ENCODE measurements at regions not wholly inside any gene's neighbourhood (a gene's known extent, or its start where the extent isn't known, plus 50 kb on each side); places are given as distances from the start of the nearest gene placed in this dataset.

GRCh38 chr17:53046781-53047180 is 775.9 kb upstream of the KIF2B start:
- dilution Hi-C loops (cut with HindIII; ENCODE audit: low sequenced_read_pairs, unreplicated experiment) = no loop called here
- Histone ChIP-seq H2BK20ac (ENCODE audit: low read depth, low read length) (no peak overlapping the region), H3K4ac (ENCODE audit: low read depth, low read length) (no peak overlapping the region), H3K27me3 (ENCODE audit: control insufficient read depth, insufficient read depth, low read length) (no peaks in the 10 kb centered on the region), H3K9ac (ENCODE audit: low read depth, low read length) (no peak overlapping the region), H3K27ac (ENCODE audit: insufficient read depth, low read length) (no peak overlapping the region), H2BK15ac (ENCODE audit: low read depth, low read length) (no peak overlapping the region), H3K9me3 (ENCODE audit: control insufficient read depth, insufficient read depth, low read length) (peaks cover 15% of the 10 kb centered on the region), H3K14ac (replicated peaks; ENCODE audit: low read depth, low read length) (no peak overlapping the region), H4K5ac (ENCODE audit: low read depth, low read length) (no peak overlapping the region), H4K20me1 (ENCODE audit: insufficient read depth, low read length) (no peaks in the 10 kb centered on the region), H3K4me3 (ENCODE audit: insufficient read depth, low read depth, low read length) (no peak overlapping the region), H3K9me1 (ENCODE audit: insufficient read depth, low read length) (no peaks in the 10 kb centered on the region), H2BK5ac (ENCODE audit: low read depth, low read length, poor library complexity, severe bottlenecking) (no peak overlapping the region), H2AFZ (replicated peaks; ENCODE audit: low read length, poor library complexity) (no peak overlapping the region), H3K56ac (ENCODE audit: extremely low read depth, insufficient read depth, low read length) (no peak overlapping the region), H4K91ac (ENCODE audit: insufficient read depth, low read depth, low read length) (no peak overlapping the region), H3K4me1 (ENCODE audit: control insufficient read depth, insufficient read depth, low read length) (no peaks in the 10 kb centered on the region), H3K79me1 (ENCODE audit: low read depth in 1 of 2, low read length in 2 of 2) (no peaks in the 10 kb centered on the region), H2AK9ac (replicated peaks; ENCODE audit: low read depth, low read length, poor library complexity) (no peak overlapping the region), H2BK120ac (ENCODE audit: low read depth, low read length) (no peak overlapping the region), H3K18ac (ENCODE audit: low read depth, low read length) (no peak overlapping the region), H3K4me2 (ENCODE audit: low read depth, low read length) (no peak overlapping the region), H4K8ac (ENCODE audit: low read depth in 2 of 2, low read length in 2 of 2) (no peak overlapping the region), H3K23ac (ENCODE audit: low read depth, low read length) (no peak overlapping the region), H3K36me3 (ENCODE audit: control insufficient read depth, insufficient read depth, low read length) (no peaks in the 10 kb centered on the region), H2AK5ac (ENCODE audit: low read depth, low read length) (no peak overlapping the region)
- no CpG with 5 or more reads among the region's 2 CpGs for WGBS, 2 experiments (ENCODE audit: extremely low coverage in 2 of 2, insufficient read length in 1 of 2)
- BruUV-seq (replicated peaks) = no TSS peak
- DNase-seq (no peak), ATAC-seq (ENCODE audit: low read depth) (no peak)
- CTCF ChIA-PET = no interaction called here
- in situ Hi-C loops (cut with MboI; ENCODE audit: low sequenced_read_pairs) = no loop called here
- POLR2A ChIA-PET (ENCODE audit: unreplicated experiment) = no interaction called here
- no peak for TF ChIP-seq MAFK (IDR thresholded peaks at IDR 0.05; ENCODE audit: low read depth, low read length)
- no peak for TF ChIP-seq ELK1 (IDR thresholded peaks at IDR 0.05; ENCODE audit: borderline replicate concordance, low read depth, low read length)
- TF ChIP-seq CTCF (conservative IDR thresholded peaks at IDR 0.05; ENCODE audit: low read depth, low read length) = no peak
- TF ChIP-seq BHLHE40 (IDR thresholded peaks at IDR 0.05; ENCODE audit: low read depth, low read length) = no peak
- TF ChIP-seq MXI1 (IDR thresholded peaks at IDR 0.05; ENCODE audit: borderline replicate concordance, low read depth, low read length) = no peak
- TF ChIP-seq FOS (IDR thresholded peaks at IDR 0.05; ENCODE audit: low read depth, low read length) = no peak
- no peak for TF ChIP-seq RAD21 (IDR thresholded peaks at IDR 0.05; ENCODE audit: low read length)
- TF ChIP-seq, protein P1, sequence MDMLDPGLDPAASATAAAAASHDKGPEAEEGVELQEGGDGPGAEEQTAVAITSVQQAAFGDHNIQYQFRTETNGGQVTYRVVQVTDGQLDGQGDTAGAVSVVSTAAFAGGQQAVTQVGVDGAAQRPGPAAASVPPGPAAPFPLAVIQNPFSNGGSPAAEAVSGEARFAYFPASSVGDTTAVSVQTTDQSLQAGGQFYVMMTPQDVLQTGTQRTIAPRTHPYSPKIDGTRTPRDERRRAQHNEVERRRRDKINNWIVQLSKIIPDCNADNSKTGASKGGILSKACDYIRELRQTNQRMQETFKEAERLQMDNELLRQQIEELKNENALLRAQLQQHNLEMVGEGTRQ (IDR thresholded peaks at IDR 0.05; ENCODE audit: low read depth, low read length) = no peak
- TF ChIP-seq NFE2L2 (IDR thresholded peaks at IDR 0.05; ENCODE audit: low read depth, low read length) = no peak
- TF ChIP-seq CEBPB (IDR thresholded peaks at IDR 0.05; ENCODE audit: low read depth, low read length) = no peak
- TF ChIP-seq MAZ (IDR thresholded peaks at IDR 0.05; ENCODE audit: borderline replicate concordance, low read depth, low read length) = no peak
- TF ChIP-seq SMC3 (IDR thresholded peaks at IDR 0.05; ENCODE audit: low read depth, low read length) = no peak
- no peak for TF ChIP-seq CHD1 (IDR thresholded peaks at IDR 0.05; ENCODE audit: low read depth, low read length)
- TF ChIP-seq RFX5 (IDR thresholded peaks at IDR 0.05; ENCODE audit: low read depth, low read length) = no peak
- TF ChIP-seq RCOR1 (IDR thresholded peaks at IDR 0.05; ENCODE audit: insufficient replicate concordance, low read length) = no peak
- TF ChIP-seq POLR2A (IDR thresholded peaks at IDR 0.05; ENCODE audit: low read depth, low read length) = no peak
- intact Hi-C loops (cut with micrococcal nuclease) = no loop called here

Measured in IMR-90 (cell line).